DND-41 (cell line): ENCODE measurements at regions not wholly inside any gene's neighbourhood (a gene's known extent, or its start where the extent isn't known, plus 50 kb on each side); places are given as distances from the start of the nearest gene placed in this dataset.

Experiments used
- ATAC-seq: fragments of 200-7000 bp; cut with Tn5 transposase; 3 replicates; pipeline ENCODE4 v1.9.1; 2021; ENCODE audit warnings: low read depth; ENCODE audit not compliant: insufficient read depth
- DNase-seq: peaks from one replicate; pipeline ENCODE4 v3.0.0-alpha.2; 2020
- H2AFZ ChIP-seq: 2 replicates; pipeline ENCODE4 v1.6.0; 2012; ENCODE audit warnings: low read depth, low read length
- H3K27ac ChIP-seq: 2 replicates; pipeline ENCODE4 v1.5.1; 2012; ENCODE audit warnings: low read length, inconsistent platforms
- H3K27me3 ChIP-seq: fragments of 200-600 bp; sonication (generic); 2 replicates; pipeline ENCODE4 v1.6.0; 2012; ENCODE audit warnings: low read length, mild to moderate bottlenecking, inconsistent platforms; ENCODE audit not compliant: insufficient read depth, poor library complexity
- H3K36me3 ChIP-seq: 2 replicates; pipeline ENCODE4 v1.5.1; 2012; ENCODE audit warnings: low read length, inconsistent platforms; ENCODE audit not compliant: insufficient read depth
- H3K4me1 ChIP-seq: 2 replicates; pipeline ENCODE4 v1.5.1; 2012; ENCODE audit warnings: mild to moderate bottlenecking, low read length; ENCODE audit not compliant: insufficient read depth
- H3K4me2 ChIP-seq: 2 replicates; pipeline ENCODE4 v1.6.0; 2012; ENCODE audit warnings: mild to moderate bottlenecking, moderate library complexity, low read length, inconsistent platforms; ENCODE audit not compliant: insufficient read depth
- H3K4me3 ChIP-seq, 2 experiments: fragments of 200-600 bp in 1 of 2; shearing (Covaris generic) in 1 of 2; 2 replicates each; pipeline ENCODE4 v1.5.1; 2012 to 2016; ENCODE audit warnings: inconsistent platforms in 2 of 2, low read length in 2 of 2, mild to moderate bottlenecking in 2 of 2, low read depth in 1 of 2, moderate library complexity in 1 of 2
- H3K79me2 ChIP-seq: 2 replicates; pipeline ENCODE4 v1.6.0; 2012; ENCODE audit warnings: low read length, inconsistent platforms; ENCODE audit not compliant: insufficient read depth
- H3K9ac ChIP-seq: 2 replicates; pipeline ENCODE4 v1.6.0; 2012; ENCODE audit warnings: low read depth, mild to moderate bottlenecking, inconsistent platforms, low read length, moderate library complexity
- H3K9me3 ChIP-seq: 2 replicates; pipeline ENCODE4 v1.5.1; 2012; ENCODE audit warnings: low read length, moderate library complexity, mild to moderate bottlenecking, inconsistent platforms; ENCODE audit not compliant: insufficient read depth, severe bottlenecking
- H4K20me1 ChIP-seq: 2 replicates; pipeline ENCODE4 v1.6.0; 2012; ENCODE audit warnings: low read length; ENCODE audit not compliant: insufficient read depth
- CTCF ChIP-seq: IDR thresholded peaks from 2 replicates; pipeline ENCODE4 v1.5.1; 2012; ENCODE audit warnings: borderline replicate concordance, low read length, moderate library complexity, mild to moderate bottlenecking; ENCODE audit not compliant: poor library complexity, severe bottlenecking; ENCODE audit errors: extremely low read depth
- EZH2 ChIP-seq: IDR thresholded peaks from 3 replicates; pipeline ENCODE4 v1.6.1; 2012; ENCODE audit warnings: borderline replicate concordance, low read depth, mild to moderate bottlenecking, moderate library complexity, low read length, inconsistent platforms; ENCODE audit not compliant: severe bottlenecking

- DNase-seq (no peak), ATAC-seq (no peak)
- no peaks in the 10 kb centered on the region for H4K20me1 ChIP-seq
- H3K4me2 ChIP-seq = no peak overlapping the region
- no peak overlapping the region for H3K4me3 ChIP-seq
- H3K27me3 ChIP-seq = peaks cover 5% of the 10 kb centered on the region
- no peaks in the 10 kb centered on the region for H3K4me1 ChIP-seq
- H3K9me3 ChIP-seq = no peaks in the 10 kb centered on the region
- H3K79me2 ChIP-seq = no peaks in the 10 kb centered on the region
- TF ChIP-seq EZH2 (no peak), CTCF (no peak)
- no peak overlapping the region for H3K27ac ChIP-seq
- no peak overlapping the region for H2AFZ ChIP-seq
- no peak overlapping the region for H3K9ac ChIP-seq
- no peaks in the 10 kb centered on the region for H3K36me3 ChIP-seq
Measured at GRCh38 chr3:159791336-159791735, 197.3 kb upstream of the IL12A start.

- no peak overlapping the region for H3K4me2 ChIP-seq
- no peak for ATAC-seq
- H2AFZ ChIP-seq = no peak overlapping the region
- peaks cover 8% of the 10 kb centered on the region for H3K27me3 ChIP-seq
- no peaks in the 10 kb centered on the region for H3K36me3 ChIP-seq
- no peaks in the 10 kb centered on the region for H4K20me1 ChIP-seq
- no peak overlapping the region for H3K4me3 ChIP-seq
- no peaks in the 10 kb centered on the region for H3K9me3 ChIP-seq
- no peak overlapping the region for H3K27ac ChIP-seq
- no peak for DNase-seq
- no peaks in the 10 kb centered on the region for H3K79me2 ChIP-seq
- H3K9ac ChIP-seq = no peak overlapping the region
- TF ChIP-seq CTCF (no peak), EZH2 (no peak)
- no peaks in the 10 kb centered on the region for H3K4me1 ChIP-seq
Measured at GRCh38 chr3:159792070-159792469, 196.6 kb upstream of the IL12A start.

GRCh38 chr3:159795042-159795441, 193.6 kb upstream of the IL12A start:
- Histone ChIP-seq H3K79me2 (no peaks in the 10 kb centered on the region), H2AFZ (no peak overlapping the region), H4K20me1 (no peaks in the 10 kb centered on the region), H3K9me3 (no peaks in the 10 kb centered on the region), H3K27me3 (peaks cover 6% of the 10 kb centered on the region), H3K4me2 (no peak overlapping the region), H3K4me1 (no peaks in the 10 kb centered on the region), H3K36me3 (no peaks in the 10 kb centered on the region), H3K9ac (no peak overlapping the region), H3K27ac (no peak overlapping the region), H3K4me3 (no peak overlapping the region)
- TF ChIP-seq EZH2 (no peak), CTCF (no peak)
- ATAC-seq = no peak
- DNase-seq = no peak

GRCh38 chr3:159795681-159796175, 192.9 kb upstream of the IL12A start:
- no peak for TF ChIP-seq CTCF
- TF ChIP-seq EZH2 = no peak
- H4K20me1 ChIP-seq = no peaks in the 10 kb centered on the region
- no peaks in the 10 kb centered on the region for H3K36me3 ChIP-seq
- H3K4me1 ChIP-seq = no peaks in the 10 kb centered on the region
- ATAC-seq = no peak
- H3K4me2 ChIP-seq = no peak overlapping the region
- H3K27me3 ChIP-seq = peaks cover 9% of the 10 kb centered on the region
- H3K9ac ChIP-seq = no peak overlapping the region
- H3K9me3 ChIP-seq = no peaks in the 10 kb centered on the region
- no peak overlapping the region for H3K4me3 ChIP-seq
- no peaks in the 10 kb centered on the region for H3K79me2 ChIP-seq
- no peak overlapping the region for H3K27ac ChIP-seq
- no peak overlapping the region for H2AFZ ChIP-seq
- no peak for DNase-seq
